Smooth muscle cell (in vitro differentiated cells): ENCODE measurements at regions not wholly inside any gene's neighbourhood (a gene's known extent, or its start where the extent isn't known, plus 50 kb on each side); places are given as distances from the start of the nearest gene placed in this dataset.

ENCODE experiments used
- DNase-seq: peaks from one replicate; lab custom pipeline; 2025; ENCODE audit not compliant: unreplicated experiment; lab: John Stamatoyannopoulos, UW
- H2AFZ ChIP-seq: fragments of 200-600 bp; sonication (generic); 2 replicates; pipeline ENCODE4 v1.6.0; 2016; ENCODE audit warnings: antibody characterized with exemption, low read depth, mild to moderate bottlenecking
- H3F3A ChIP-seq: fragments of 200-600 bp; sonication (generic); 2 replicates; pipeline ENCODE4 v1.6.0; 2017; ENCODE audit warnings: antibody characterized with exemption, low read depth
- H3K27ac ChIP-seq: fragments of 200-600 bp; sonication (generic); 2 replicates; pipeline ENCODE4 v1.5.1; 2016; ENCODE audit warnings: low read depth, mild to moderate bottlenecking
- H3K27me3 ChIP-seq: fragments of 200-600 bp; sonication (generic); 2 replicates; pipeline ENCODE4 v1.6.1; 2016; ENCODE audit warnings: low read depth, mild to moderate bottlenecking
- H3K36me3 ChIP-seq: fragments of 200-600 bp; sonication (generic); 2 replicates; pipeline ENCODE4 v1.5.1; 2016; ENCODE audit warnings: low read depth
- H3K4me1 ChIP-seq: fragments of 200-600 bp; sonication (generic); 2 replicates; pipeline ENCODE4 v1.5.1; 2016; ENCODE audit warnings: low read depth
- H3K4me2 ChIP-seq: fragments of 200-600 bp; sonication (generic); 2 replicates; pipeline ENCODE4 v1.6.0; 2016; ENCODE audit warnings: mild to moderate bottlenecking
- H3K4me3 ChIP-seq: fragments of 200-600 bp; sonication (generic); 2 replicates; pipeline ENCODE4 v1.5.1; 2016; ENCODE audit warnings: mild to moderate bottlenecking
- H3K79me2 ChIP-seq: fragments of 200-600 bp; sonication (generic); 2 replicates; pipeline ENCODE4 v1.6.0; 2016; ENCODE audit warnings: low read depth, mild to moderate bottlenecking
- H3K9ac ChIP-seq: fragments of 200-600 bp; sonication (generic); 2 replicates; pipeline ENCODE4 v1.6.0; 2016; ENCODE audit warnings: low read depth
- H3K9me3 ChIP-seq: fragments of 200-600 bp; sonication (generic); replicated peaks from 2 replicates; pipeline ENCODE4 v1.5.1; 2016; ENCODE audit warnings: low read depth
- H4K20me1 ChIP-seq: fragments of 200-600 bp; sonication (generic); 2 replicates; pipeline ENCODE4 v1.6.0; 2016; ENCODE audit warnings: low read depth
- WGBS: methylation state at CpG from one replicate; pipeline ENCODE4 v1.1.7; 2016; ENCODE audit warnings: low lambda C conversion rate; 5-methylcytosine and 5-hydroxymethylcytosine counted together
- TF ChIP-seq, protein P1 (sequence below): fragments of 200-600 bp; sonication (generic); IDR thresholded peaks from 2 replicates; pipeline ENCODE4 v1.5.1; 2017; ENCODE audit warnings: borderline replicate concordance, mild to moderate bottlenecking, antibody characterized with exemption; ENCODE audit not compliant: insufficient read depth, poor library complexity, severe bottlenecking

DNA sequence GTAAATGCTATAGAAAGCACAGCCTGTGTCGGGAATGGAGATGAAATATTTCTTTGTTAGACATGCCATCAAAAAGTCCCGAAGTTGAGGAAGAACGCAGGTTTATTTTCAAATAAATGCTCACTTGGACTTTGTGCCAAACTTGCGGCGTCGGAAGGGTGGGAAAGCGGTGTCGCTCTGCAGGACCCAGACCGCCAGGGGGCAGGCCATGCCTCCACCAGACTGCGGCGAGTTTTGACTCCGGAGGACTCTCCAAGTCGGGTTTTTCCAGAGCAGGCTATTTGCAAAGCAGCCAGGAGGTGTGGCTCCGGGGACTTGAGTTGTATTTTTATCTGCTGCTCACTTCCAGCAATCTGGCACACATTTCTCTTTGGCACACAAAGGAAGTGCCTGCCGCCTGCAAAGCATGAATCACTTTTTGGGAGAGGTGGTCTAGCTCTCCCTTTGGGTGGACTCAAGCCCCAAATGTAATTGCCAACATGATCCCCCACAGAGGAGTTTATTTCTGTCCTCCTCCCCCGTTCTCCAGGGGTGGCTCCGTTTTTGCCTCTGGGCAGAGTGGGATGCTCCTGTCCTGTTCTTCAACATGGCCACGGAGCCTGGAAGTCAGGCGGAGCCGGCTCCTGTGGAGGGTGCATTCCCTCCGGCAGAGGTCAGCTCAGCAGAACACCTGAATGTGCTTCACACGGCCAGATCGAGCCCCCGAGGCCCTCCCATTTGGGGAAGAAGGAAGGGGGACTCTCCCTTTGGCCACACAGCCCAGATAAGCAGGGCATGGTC lies 82.3 kb upstream of the GPR26 start:
- Histone ChIP-seq H3F3A (no peaks in the 10 kb centered on the region), H3K27me3 (peaks cover 29% of the 10 kb centered on the region), H3K9ac (no peak overlapping the region), H3K4me3 (no peak overlapping the region), H4K20me1 (no peaks in the 10 kb centered on the region), H3K4me2 (peak overlapping the region; percentile 53), H3K9me3 (no peaks in the 10 kb centered on the region), H3K79me2 (no peaks in the 10 kb centered on the region), H3K36me3 (no peaks in the 10 kb centered on the region), H2AFZ (no peak overlapping the region), H3K27ac (no peak overlapping the region), H3K4me1 (no peaks in the 10 kb centered on the region)
- peak; percentile 49 for DNase-seq
- WGBS: 17% methylated on average over 24 of the region's 24 CpGs
- TF ChIP-seq, protein P1, sequence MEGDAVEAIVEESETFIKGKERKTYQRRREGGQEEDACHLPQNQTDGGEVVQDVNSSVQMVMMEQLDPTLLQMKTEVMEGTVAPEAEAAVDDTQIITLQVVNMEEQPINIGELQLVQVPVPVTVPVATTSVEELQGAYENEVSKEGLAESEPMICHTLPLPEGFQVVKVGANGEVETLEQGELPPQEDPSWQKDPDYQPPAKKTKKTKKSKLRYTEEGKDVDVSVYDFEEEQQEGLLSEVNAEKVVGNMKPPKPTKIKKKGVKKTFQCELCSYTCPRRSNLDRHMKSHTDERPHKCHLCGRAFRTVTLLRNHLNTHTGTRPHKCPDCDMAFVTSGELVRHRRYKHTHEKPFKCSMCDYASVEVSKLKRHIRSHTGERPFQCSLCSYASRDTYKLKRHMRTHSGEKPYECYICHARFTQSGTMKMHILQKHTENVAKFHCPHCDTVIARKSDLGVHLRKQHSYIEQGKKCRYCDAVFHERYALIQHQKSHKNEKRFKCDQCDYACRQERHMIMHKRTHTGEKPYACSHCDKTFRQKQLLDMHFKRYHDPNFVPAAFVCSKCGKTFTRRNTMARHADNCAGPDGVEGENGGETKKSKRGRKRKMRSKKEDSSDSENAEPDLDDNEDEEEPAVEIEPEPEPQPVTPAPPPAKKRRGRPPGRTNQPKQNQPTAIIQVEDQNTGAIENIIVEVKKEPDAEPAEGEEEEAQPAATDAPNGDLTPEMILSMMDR: peak; percentile 82

DNA sequence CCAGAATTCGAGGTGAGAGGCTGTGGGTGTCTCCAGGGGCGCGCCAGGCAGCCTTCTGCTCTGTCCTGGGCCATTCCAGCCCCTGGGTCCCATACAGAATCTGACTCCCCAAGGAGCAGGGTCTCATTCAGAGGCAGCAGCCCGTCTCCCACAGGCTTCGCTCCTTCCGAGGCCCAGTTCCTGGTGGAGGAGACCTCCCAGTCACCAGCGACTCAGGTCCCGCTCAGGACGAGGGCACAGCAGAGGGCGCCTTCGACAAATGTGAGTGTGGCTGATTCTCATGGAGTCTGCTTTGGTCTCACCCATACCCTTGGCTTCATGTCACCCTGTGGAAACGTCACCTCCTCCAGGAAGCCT lies 81.8 kb upstream of the GPR26 start:
- H3K4me2 ChIP-seq: no peak overlapping the region
- no peaks in the 10 kb centered on the region for H3F3A ChIP-seq
- no peak for DNase-seq
- no peak overlapping the region for H2AFZ ChIP-seq
- no peaks in the 10 kb centered on the region for H4K20me1 ChIP-seq
- H3K9ac ChIP-seq: no peak overlapping the region
- no peaks in the 10 kb centered on the region for H3K79me2 ChIP-seq
- TF ChIP-seq, protein P1: no peak
- H3K36me3 ChIP-seq: no peaks in the 10 kb centered on the region
- peaks cover 24% of the 10 kb centered on the region for H3K27me3 ChIP-seq
- WGBS: 86% methylated on average over 12 of the region's 12 CpGs
- no peak overlapping the region for H3K4me3 ChIP-seq
- no peaks in the 10 kb centered on the region for H3K9me3 ChIP-seq
- no peaks in the 10 kb centered on the region for H3K4me1 ChIP-seq
- no peak overlapping the region for H3K27ac ChIP-seq

DNA sequence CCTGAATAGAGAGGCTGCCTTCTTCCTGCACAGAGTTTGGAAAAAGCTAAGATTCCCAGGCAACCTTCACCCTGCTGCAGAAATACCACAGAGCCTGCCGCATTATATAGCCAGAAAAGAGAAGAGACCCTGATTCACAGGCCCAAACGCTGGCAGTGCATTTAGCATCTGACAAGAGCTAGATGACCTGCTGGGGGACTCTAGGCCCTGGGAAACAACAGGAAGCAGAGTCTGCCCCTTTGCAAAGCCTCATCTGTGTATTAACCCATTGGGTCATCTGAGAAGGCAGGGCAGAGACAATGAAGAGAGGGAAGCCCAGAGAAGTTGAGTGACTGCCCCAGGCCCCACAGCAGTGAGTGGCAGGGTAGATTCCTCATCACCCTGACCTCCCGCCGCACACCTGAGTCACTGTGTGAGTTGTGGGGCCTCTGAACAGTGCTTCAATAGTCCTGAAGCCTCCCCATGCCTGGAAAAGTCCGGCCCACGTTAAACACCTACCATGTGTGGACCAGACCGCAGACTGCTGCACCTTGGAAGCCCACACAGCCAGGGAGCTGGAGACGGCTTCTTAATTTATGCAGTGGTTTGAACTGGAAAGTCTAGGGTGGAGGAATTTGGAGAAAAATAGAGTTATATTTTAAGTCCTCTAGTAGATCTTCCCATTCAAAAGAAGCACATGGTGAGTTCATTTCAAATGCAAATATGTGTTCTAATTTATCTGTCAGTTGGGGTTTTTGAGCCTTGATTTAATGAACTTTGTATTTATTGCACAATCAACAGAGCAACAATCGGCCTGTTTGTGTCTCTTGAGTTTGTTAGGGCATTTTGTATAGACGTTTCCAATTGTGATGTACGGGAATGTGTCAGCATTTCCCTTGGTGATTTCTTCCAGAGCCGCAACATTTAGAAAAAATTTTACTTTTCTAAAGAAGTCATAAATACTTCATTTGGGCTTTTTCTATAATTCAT lies 80.4 kb upstream of the GPR26 start:
- no peak overlapping the region for H3K27ac ChIP-seq
- no peaks in the 10 kb centered on the region for H3K79me2 ChIP-seq
- H3K4me1 ChIP-seq: no peaks in the 10 kb centered on the region
- TF ChIP-seq, protein P1: no peak
- H4K20me1 ChIP-seq: no peaks in the 10 kb centered on the region
- H3F3A ChIP-seq: no peaks in the 10 kb centered on the region
- no peak overlapping the region for H3K4me3 ChIP-seq
- 86% methylated on average over 12 of the region's 12 CpGs for WGBS
- H3K27me3 ChIP-seq: peaks cover 10% of the 10 kb centered on the region
- H3K9me3 ChIP-seq: no peaks in the 10 kb centered on the region
- H3K36me3 ChIP-seq: no peaks in the 10 kb centered on the region
- H2AFZ ChIP-seq: no peak overlapping the region
- no peak overlapping the region for H3K4me2 ChIP-seq
- no peak for DNase-seq
- no peak overlapping the region for H3K9ac ChIP-seq
